ENCODE measurements at regions not wholly inside any gene's neighbourhood (a gene's known extent, or its start where the extent isn't known, plus 50 kb on each side); places are given as distances from the start of the nearest gene placed in this dataset.

- FAIRE-seq (no peak), DNase-seq (ENCODE audit: insufficient read length, low spot score) (no peak)
- no peak for TF ChIP-seq CTCF (IDR thresholded peaks at IDR 0.05; ENCODE audit: insufficient read depth, missing control alignments)
These were observed 123.4 kb upstream of the FOXD3 start for GRCh38 chr1:63198871-63199394.

GRCh38 chr1:63199706-63200335 lies 122.5 kb upstream of the FOXD3 start:
- FAIRE-seq (no peak), DNase-seq (ENCODE audit: insufficient read length, low spot score) (no peak)
- no peak for TF ChIP-seq CTCF (IDR thresholded peaks at IDR 0.05; ENCODE audit: insufficient read depth, missing control alignments)

- DNase-seq (ENCODE audit: insufficient read length, low spot score), result no peak
- no peak for FAIRE-seq
- TF ChIP-seq CTCF (IDR thresholded peaks at IDR 0.05; ENCODE audit: insufficient read depth, missing control alignments), result no peak
These were observed 121.7 kb upstream of the FOXD3 start for GRCh38 chr1:63200676-63201075.

GRCh38 chr1:63203641-63204040 lies 118.7 kb upstream of the FOXD3 start:
- TF ChIP-seq CTCF (IDR thresholded peaks at IDR 0.05; ENCODE audit: insufficient read depth, missing control alignments), result no peak
- DNase-seq (ENCODE audit: insufficient read length, low spot score) (no peak), FAIRE-seq (no peak)

GRCh38 chr1:63205776-63206175 lies 116.6 kb upstream of the FOXD3 start:
- FAIRE-seq (no peak), DNase-seq (ENCODE audit: insufficient read length, low spot score) (no peak)

GRCh38 chr1:63214553-63214952 lies 107.8 kb upstream of the FOXD3 start:
- no peak for FAIRE-seq
- no peak for DNase-seq (ENCODE audit: insufficient read length, low spot score)
- no peak for TF ChIP-seq CTCF (IDR thresholded peaks at IDR 0.05; ENCODE audit: insufficient read depth, missing control alignments)

More at GRCh38 chr1:63205776-63206175, 116.6 kb upstream of the FOXD3 start:
- TF ChIP-seq CTCF (IDR thresholded peaks at IDR 0.05; ENCODE audit: insufficient read depth, missing control alignments), result no peak

GRCh38 chr1:63223426-63223825 lies 98.9 kb upstream of the FOXD3 start:
- TF ChIP-seq CTCF (IDR thresholded peaks at IDR 0.05; ENCODE audit: insufficient read depth, missing control alignments), result no peak
- no peak for FAIRE-seq
- DNase-seq (ENCODE audit: insufficient read length, low spot score), result no peak

Data from D721Med (cell line).